HG03039 (cell line): ENCODE measurements at regions not wholly inside any gene's neighbourhood (a gene's known extent, or its start where the extent isn't known, plus 50 kb on each side); places are given as distances from the start of the nearest gene placed in this dataset.

Experiments
- ATAC-seq: cut with Tn5 transposase; IDR thresholded peaks from one replicate; pipeline ENCODE4 v1.9.1; 2021; ENCODE audit warnings: mild to moderate bottlenecking, moderate library complexity; ENCODE audit not compliant: unreplicated experiment

- no peak for ATAC-seq
These were observed 75.8 kb downstream of the DAD1 start for GRCh38 chr14:22513066-22513812.

- ATAC-seq, result no peak
These were observed 76.8 kb downstream of the DAD1 start for GRCh38 chr14:22512106-22512814.

GRCh38 chr14:22510527-22511110, 78.4 kb downstream of the DAD1 start:
- no peak for ATAC-seq

- ATAC-seq, result no peak
These were observed 79.2 kb downstream of the DAD1 start for GRCh38 chr14:22509751-22510300.

GRCh38 chr14:22509036-22509709, 79.9 kb downstream of the DAD1 start:
- ATAC-seq, result no peak

- ATAC-seq, result no peak
These were observed 80.4 kb downstream of the DAD1 start for GRCh38 chr14:22508662-22509035.

GRCh38 chr14:22508150-22508457, 80.9 kb downstream of the DAD1 start:
- no peak for ATAC-seq

GRCh38 chr14:22506778-22507351, 82.2 kb downstream of the DAD1 start:
- no peak for ATAC-seq

GRCh38 chr14:22506378-22506710, 82.7 kb downstream of the DAD1 start:
- ATAC-seq, result no peak

- no peak for ATAC-seq
These were observed 83.2 kb downstream of the DAD1 start for GRCh38 chr14:22505697-22506377.

- no peak for ATAC-seq
These were observed 83.7 kb downstream of the DAD1 start for GRCh38 chr14:22505309-22505696.

- ATAC-seq, result no peak
These were observed 86.5 kb downstream of the DAD1 start for GRCh38 chr14:22502551-22502950.

GRCh38 chr14:22502007-22502406, 87.0 kb downstream of the DAD1 start:
- no peak for ATAC-seq

- no peak for ATAC-seq
These were observed 87.9 kb downstream of the DAD1 start for GRCh38 chr14:22500954-22501726.

GRCh38 chr14:22500525-22500924, 88.5 kb downstream of the DAD1 start:
- no peak for ATAC-seq

GRCh38 chr14:22497671-22498093, 91.3 kb downstream of the DAD1 start:
- ATAC-seq, result no peak

- no peak for ATAC-seq
These were observed 91.9 kb downstream of the DAD1 start for GRCh38 chr14:22497144-22497423.

- ATAC-seq, result no peak
These were observed 94.4 kb downstream of the DAD1 start for GRCh38 chr14:22494486-22495135.

- no peak for ATAC-seq
These were observed 95.3 kb downstream of the DAD1 start for GRCh38 chr14:22493753-22494152.
